ACC112 (cell line): ENCODE measurements at regions not wholly inside any gene's neighbourhood (a gene's known extent, or its start where the extent isn't known, plus 50 kb on each side); places are given as distances from the start of the nearest gene placed in this dataset.

Experiments
- H2AFZ ChIP-seq: fragments of 200-600 bp; sonication (generic); one replicate; pipeline ENCODE4 v1.6.0; 2017; ENCODE audit warnings: antibody characterized with exemption, low read length; ENCODE audit not compliant: unreplicated experiment
- H3K27ac ChIP-seq: fragments of 200-600 bp; sonication (generic); 2 replicates; pipeline ENCODE4 v1.5.1; 2014; ENCODE audit warnings: low read depth, mild to moderate bottlenecking, antibody characterized with exemption, low read length, moderate library complexity
- H3K27me3 ChIP-seq: fragments of 200-600 bp; sonication (generic); 2 replicates; pipeline ENCODE4 v1.6.1; 2014; ENCODE audit warnings: mild to moderate bottlenecking, antibody characterized with exemption, low read length, moderate library complexity, mixed read lengths; ENCODE audit not compliant: insufficient read depth
- H3K36me3 ChIP-seq: fragments of 200-600 bp; sonication (generic); 2 replicates; pipeline ENCODE4 v1.6.1; 2016; ENCODE audit warnings: mild to moderate bottlenecking, antibody characterized with exemption, low read length, moderate library complexity, mixed read lengths; ENCODE audit not compliant: insufficient read depth
- H3K4me1 ChIP-seq: fragments of 200-600 bp; sonication (generic); one replicate; pipeline ENCODE4 v1.6.1; 2016; ENCODE audit warnings: low read length, mixed read lengths; ENCODE audit not compliant: insufficient read depth, unreplicated experiment, control insufficient read depth
- H3K4me3 ChIP-seq: fragments of 200-600 bp; sonication (generic); 2 replicates; pipeline ENCODE4 v1.5.1; 2014; ENCODE audit warnings: mild to moderate bottlenecking, low read depth, low read length
- H3K79me2 ChIP-seq: fragments of 200-600 bp; sonication (generic); one replicate; pipeline ENCODE4 v1.6.0; 2016; ENCODE audit warnings: low read length; ENCODE audit not compliant: control insufficient read depth, unreplicated experiment, insufficient read depth

DNA sequence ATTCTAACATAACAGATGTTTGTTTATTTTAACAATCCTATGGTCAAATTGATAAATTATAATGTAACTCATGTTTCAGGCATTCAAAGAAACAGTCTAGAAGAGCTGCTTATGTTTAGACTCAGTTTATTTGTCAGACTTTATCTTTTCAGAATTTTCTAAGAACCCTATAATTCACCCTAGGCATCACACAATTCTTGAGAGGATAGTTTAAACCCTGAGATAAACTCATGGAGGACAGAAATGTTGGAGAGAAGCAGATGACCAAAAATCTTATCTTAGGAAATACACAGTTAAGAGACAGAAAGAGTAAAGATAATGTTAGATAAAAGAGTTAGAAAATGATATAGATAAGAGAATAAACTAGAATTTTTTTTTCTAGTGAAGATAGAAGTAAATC, 1185.7 kb upstream of the SLC10A2 start:
- no peak overlapping the region for H3K4me3 ChIP-seq
- H3K36me3 ChIP-seq = no peaks in the 10 kb centered on the region
- H3K27ac ChIP-seq = no peak overlapping the region
- no peaks in the 10 kb centered on the region for H3K4me1 ChIP-seq
- no peak overlapping the region for H2AFZ ChIP-seq
- H3K79me2 ChIP-seq = no peaks in the 10 kb centered on the region
- no peaks in the 10 kb centered on the region for H3K27me3 ChIP-seq

DNA sequence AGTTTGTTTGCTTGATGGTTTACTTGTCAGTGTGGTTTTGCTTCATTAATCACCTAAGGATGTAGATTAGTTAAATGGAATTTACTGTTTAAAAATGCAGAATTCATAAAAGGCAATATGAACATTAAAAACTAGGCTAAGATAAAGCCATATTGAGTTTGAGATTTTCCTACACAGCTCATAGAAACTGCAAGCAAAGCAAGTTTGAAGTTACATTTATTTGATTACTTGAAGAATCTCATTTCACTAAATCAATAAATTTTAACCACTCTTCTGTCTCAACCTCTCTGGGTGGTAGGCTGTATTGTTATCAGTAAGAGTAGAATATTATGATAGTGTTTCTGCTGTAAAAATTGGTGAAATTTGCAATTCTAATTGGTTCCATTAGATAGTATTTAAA, 1180.7 kb upstream of the SLC10A2 start:
- H3K27ac ChIP-seq = no peak overlapping the region
- H3K79me2 ChIP-seq = no peaks in the 10 kb centered on the region
- H3K27me3 ChIP-seq = no peaks in the 10 kb centered on the region
- H3K36me3 ChIP-seq = no peaks in the 10 kb centered on the region
- no peaks in the 10 kb centered on the region for H3K4me1 ChIP-seq
- no peak overlapping the region for H2AFZ ChIP-seq
- H3K4me3 ChIP-seq = no peak overlapping the region

DNA sequence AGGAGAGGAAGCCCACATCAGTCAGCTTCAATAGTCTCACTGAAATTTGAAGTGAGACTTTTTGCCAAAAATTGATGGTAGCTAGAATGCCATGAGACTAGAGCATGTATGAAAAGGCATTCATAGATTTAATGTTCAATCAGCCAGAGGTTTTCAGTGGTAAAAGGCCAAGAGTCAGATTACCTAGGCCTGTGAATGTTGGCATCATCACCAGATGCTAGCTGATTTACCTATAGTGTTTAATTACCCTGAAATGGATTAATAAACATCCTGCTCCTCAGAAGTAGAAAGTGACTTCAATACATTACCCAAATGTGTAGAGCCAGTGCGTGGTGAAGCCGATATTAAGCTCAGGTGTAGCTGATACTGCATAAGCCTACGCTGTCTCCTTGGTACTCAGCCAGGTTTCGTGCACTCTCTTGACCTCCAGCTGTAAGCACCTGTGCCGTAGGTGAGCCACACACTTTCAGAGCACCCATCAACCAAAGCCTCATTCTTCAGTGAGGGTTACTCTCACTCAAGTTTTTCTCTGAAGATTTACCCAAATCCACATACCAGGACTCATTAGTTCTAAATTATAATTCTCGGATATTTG, 1140.3 kb upstream of the SLC10A2 start:
- no peak overlapping the region for H3K27ac ChIP-seq
- no peaks in the 10 kb centered on the region for H3K27me3 ChIP-seq
- no peaks in the 10 kb centered on the region for H3K79me2 ChIP-seq
- H3K4me3 ChIP-seq = no peak overlapping the region
- no peaks in the 10 kb centered on the region for H3K4me1 ChIP-seq
- H3K36me3 ChIP-seq = no peaks in the 10 kb centered on the region
- H2AFZ ChIP-seq = no peak overlapping the region

DNA sequence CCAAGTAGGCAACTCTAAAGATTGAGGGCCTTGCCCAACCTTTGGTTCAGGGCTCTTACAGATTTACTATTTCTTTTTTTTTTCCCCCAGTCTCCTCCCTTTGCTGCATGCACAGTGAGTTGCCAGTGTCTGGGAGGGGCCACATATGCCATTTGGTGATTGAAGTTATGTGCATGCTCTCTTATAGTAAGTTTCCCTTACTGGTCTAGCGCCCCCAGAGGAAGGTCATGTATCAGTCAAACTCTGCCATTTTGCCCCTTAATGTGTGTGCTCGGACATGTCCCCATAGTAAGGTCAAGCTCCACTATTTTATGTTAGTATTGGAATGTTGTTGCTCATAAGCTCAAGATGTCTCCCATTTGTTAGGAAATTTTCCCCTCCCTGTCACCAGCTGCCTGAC, 1138.0 kb upstream of the SLC10A2 start:
- H3K27ac ChIP-seq = no peak overlapping the region
- H3K4me3 ChIP-seq = no peak overlapping the region
- H3K27me3 ChIP-seq = no peaks in the 10 kb centered on the region
- H2AFZ ChIP-seq = no peak overlapping the region
- no peaks in the 10 kb centered on the region for H3K79me2 ChIP-seq
- H3K4me1 ChIP-seq = no peaks in the 10 kb centered on the region
- H3K36me3 ChIP-seq = no peaks in the 10 kb centered on the region

DNA sequence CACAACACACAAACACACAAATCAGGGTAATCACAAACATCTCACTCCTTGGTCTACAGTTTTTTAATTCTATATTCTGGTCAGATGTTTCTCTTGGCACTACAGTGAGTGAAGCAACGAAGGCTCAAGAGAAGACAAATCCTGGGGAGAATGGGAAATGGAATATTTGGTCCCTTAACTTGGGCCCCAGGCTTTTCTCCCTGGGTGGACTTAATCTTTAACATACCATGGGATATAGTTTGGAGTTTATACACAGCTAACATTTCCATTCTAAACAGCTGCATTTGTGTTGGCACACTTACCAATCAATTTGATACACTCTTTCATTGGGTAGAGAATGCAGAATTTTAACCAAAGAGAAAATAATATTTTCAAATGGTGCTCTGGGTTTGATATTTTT, 1132.6 kb upstream of the SLC10A2 start:
- no peaks in the 10 kb centered on the region for H3K27me3 ChIP-seq
- no peak overlapping the region for H3K4me3 ChIP-seq
- H3K36me3 ChIP-seq = no peaks in the 10 kb centered on the region
- no peaks in the 10 kb centered on the region for H3K79me2 ChIP-seq
- H2AFZ ChIP-seq = no peak overlapping the region
- no peak overlapping the region for H3K27ac ChIP-seq
- no peaks in the 10 kb centered on the region for H3K4me1 ChIP-seq

DNA sequence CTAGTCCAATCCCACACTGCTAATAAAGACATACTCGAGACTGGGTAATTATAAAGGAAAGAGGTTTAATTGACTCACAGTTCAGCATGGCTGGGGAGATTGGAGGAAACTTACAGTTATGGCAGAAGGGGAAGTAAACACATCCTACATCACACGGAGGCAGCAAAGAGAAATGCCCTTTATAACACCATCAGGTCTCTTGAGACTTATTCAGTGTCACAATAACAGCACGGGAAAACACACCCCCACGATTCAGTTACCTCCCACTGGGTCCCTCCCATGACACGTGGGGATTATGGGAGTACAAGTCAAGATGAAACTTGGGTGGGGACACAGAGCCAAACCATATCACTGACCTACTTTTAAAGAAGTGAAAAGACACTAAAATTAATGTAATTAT, 1130.4 kb upstream of the SLC10A2 start:
- H3K27me3 ChIP-seq = no peaks in the 10 kb centered on the region
- no peak overlapping the region for H3K27ac ChIP-seq
- no peaks in the 10 kb centered on the region for H3K79me2 ChIP-seq
- H3K4me3 ChIP-seq = no peak overlapping the region
- no peak overlapping the region for H2AFZ ChIP-seq
- H3K36me3 ChIP-seq = no peaks in the 10 kb centered on the region
- H3K4me1 ChIP-seq = no peaks in the 10 kb centered on the region

DNA sequence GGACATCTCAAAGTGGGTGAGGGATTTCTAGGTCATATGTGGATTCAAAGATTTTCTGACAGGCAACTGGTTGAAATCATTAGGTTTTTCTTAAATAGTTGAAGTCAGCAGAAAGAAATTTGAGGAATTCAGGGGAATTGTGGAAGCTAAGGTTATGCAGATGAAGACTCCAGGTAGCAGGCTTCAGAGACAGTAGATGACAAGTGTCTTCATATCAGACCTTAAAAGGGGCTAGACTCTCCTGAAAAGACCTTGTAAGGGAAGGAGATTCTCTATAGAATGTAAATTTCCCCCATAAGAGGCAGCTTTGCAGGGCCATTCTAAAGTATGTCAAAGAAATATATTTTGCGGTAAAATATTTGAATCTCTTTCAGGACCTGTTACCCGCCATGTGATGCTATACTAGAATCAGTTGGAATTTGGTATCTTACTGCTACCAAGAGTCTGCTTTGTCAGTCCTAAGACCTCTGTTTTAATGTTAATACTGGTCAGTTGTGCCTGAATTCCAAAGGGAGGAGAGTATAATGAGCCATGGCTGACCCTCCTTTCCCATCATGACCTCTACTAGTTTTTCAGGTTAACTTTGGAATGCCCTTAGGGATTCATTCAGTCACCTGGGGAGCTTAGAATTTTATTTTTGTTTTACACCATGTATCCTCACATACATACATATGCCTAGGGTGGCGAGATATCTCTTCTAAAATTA, 1115.5 kb upstream of the SLC10A2 start:
- Histone ChIP-seq H3K4me1 (no peaks in the 10 kb centered on the region), H3K4me3 (no peak overlapping the region), H2AFZ (no peak overlapping the region), H3K27ac (no peak overlapping the region), H3K27me3 (no peaks in the 10 kb centered on the region), H3K79me2 (no peaks in the 10 kb centered on the region), H3K36me3 (no peaks in the 10 kb centered on the region)

DNA sequence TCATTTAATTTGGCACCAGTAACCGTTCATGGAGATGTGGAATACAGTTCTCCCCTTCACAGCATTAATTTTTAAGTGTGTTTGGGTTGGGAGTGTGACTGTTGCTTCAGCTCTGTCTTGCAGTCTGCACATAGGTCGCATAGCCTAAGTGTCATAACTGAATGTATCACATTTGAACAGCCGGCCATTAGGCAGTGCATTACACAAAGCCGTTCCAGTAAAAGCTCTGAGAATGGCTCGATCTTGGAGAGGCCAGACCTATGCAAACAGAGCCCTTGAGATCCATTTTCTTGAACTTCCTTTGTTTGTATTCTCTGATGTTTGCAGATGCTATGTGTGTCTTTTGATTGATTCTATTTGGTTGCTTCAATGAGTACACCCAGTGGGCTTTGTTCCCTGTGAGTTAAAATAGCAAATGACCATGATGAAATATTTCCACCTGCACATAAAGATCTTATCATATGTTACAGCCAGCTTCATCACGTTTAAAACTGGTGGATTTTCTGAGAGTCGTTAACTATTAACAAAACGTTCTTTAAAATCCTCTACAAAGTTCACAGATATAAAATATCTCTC, 1104.9 kb upstream of the SLC10A2 start:
- H2AFZ ChIP-seq = no peak overlapping the region
- H3K4me3 ChIP-seq = no peak overlapping the region
- no peaks in the 10 kb centered on the region for H3K79me2 ChIP-seq
- H3K4me1 ChIP-seq = no peaks in the 10 kb centered on the region
- H3K36me3 ChIP-seq = no peaks in the 10 kb centered on the region
- no peak overlapping the region for H3K27ac ChIP-seq
- no peaks in the 10 kb centered on the region; the same call in 1 of the 2 replicates for H3K27me3 ChIP-seq

DNA sequence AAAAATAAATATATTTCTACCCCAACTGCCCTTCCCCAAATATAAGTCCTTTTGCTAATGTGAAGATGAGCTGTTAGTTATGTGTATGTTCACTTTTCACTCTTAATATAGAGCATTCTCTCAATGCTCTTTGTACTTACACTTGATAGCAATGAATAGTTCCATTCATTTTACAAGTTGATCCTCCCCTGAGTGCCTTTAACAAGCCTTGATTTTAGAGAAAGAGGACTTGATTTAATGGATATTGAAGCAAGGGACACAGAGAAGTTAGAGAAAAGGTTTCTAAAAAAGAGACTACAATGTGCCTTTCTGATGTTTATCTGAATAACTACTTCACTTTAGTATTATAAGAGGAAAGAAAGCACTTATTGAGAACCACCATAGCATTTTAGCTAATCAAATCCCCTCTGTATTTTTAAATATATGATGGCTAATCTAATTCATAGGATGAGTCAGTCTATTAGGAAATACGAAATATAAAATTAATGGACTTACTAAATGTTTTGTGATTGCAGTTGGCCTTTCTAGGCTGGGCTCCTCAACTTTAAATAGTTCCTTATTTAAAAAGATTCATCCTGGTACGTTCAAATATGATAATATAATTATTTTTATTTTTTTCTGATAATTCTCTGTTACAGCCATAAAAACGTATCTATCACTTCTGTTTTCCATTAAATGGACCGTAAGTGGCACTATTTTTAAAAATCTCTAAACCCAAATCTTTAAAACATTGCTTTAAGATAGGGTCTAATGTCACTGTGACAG, 1097.8 kb upstream of the SLC10A2 start:
- Histone ChIP-seq H3K4me1 (no peaks in the 10 kb centered on the region), H3K79me2 (no peaks in the 10 kb centered on the region), H3K4me3 (no peak overlapping the region), H3K27ac (no peak overlapping the region), H3K36me3 (no peaks in the 10 kb centered on the region), H3K27me3 (no peaks in the 10 kb centered on the region; the same call in 1 of the 2 replicates), H2AFZ (no peak overlapping the region)

DNA sequence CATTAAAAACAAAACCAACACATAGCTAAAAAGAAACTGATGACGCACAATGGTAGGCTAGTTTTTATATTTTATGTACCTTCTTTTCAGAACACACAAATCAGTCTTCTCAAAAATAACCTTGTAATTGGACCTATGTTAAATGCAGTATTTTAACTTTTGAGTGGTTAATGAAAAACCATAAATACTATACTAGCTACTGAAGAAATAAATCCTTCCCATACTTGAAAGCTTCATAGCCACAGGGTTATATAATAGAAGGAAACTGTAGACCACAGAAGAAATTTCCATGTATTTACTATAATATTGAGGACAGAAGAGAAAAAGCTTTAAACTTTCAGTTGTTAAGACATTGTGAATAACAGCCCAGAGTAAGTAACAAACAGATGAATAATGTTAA, 1094.3 kb upstream of the SLC10A2 start:
- no peaks in the 10 kb centered on the region for H3K36me3 ChIP-seq
- no peak overlapping the region for H3K4me3 ChIP-seq
- no peaks in the 10 kb centered on the region for H3K79me2 ChIP-seq
- H3K27me3 ChIP-seq = no peaks in the 10 kb centered on the region
- H2AFZ ChIP-seq = no peak overlapping the region
- no peak overlapping the region for H3K27ac ChIP-seq
- H3K4me1 ChIP-seq = no peaks in the 10 kb centered on the region
